ENCODE measurements at regions not wholly inside any gene's neighbourhood (a gene's known extent, or its start where the extent isn't known, plus 50 kb on each side); places are given as distances from the start of the nearest gene placed in this dataset.

DNA sequence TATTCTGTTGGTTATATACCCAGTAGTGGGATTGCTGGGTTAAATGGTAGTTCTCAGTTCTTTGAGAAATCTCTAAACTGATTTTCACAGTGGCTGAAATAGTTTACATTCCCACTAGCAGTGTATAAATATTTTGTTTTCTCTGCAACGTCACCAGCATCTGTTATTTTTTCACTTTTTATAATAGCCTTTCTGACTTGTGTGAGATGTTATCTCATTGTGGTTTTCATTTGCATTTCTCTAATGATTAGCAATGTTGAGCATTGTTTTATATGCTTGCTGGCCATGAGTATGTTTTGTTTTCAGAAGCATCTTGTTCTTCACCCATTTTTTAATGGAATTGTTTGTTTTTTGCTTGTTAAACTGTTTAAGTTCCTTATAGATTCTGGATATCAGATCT is 612.7 kb upstream of the SGO1 start:
- dilution Hi-C loops (cut with HindIII; ENCODE audit: low sequenced_read_pairs, unreplicated experiment) (no loop called here), intact Hi-C loops (cut with micrococcal nuclease) (loop anchor here (10.0 kb wide), 1 partner anchor 1324 kb away; no protein-coding TSS in a partner anchor), in situ Hi-C loops (cut with MboI; ENCODE audit: low sequenced_read_pairs) (no loop called here)
- H2BK5ac ChIP-seq (ENCODE audit: low read depth, low read length, poor library complexity, severe bottlenecking), result no peak overlapping the region
- H3K56ac ChIP-seq (ENCODE audit: extremely low read depth, insufficient read depth, low read length), result no peak overlapping the region
- H3K23ac ChIP-seq (ENCODE audit: low read depth, low read length), result no peak overlapping the region
- no peak overlapping the region for H4K91ac ChIP-seq (ENCODE audit: insufficient read depth, low read depth, low read length)
- no peak overlapping the region for H3K9ac ChIP-seq (ENCODE audit: low read depth, low read length)
- no peak overlapping the region for H2BK120ac ChIP-seq (ENCODE audit: low read depth, low read length)
- H2BK20ac ChIP-seq (ENCODE audit: low read depth, low read length), result no peak overlapping the region
- TF ChIP-seq, protein P1, sequence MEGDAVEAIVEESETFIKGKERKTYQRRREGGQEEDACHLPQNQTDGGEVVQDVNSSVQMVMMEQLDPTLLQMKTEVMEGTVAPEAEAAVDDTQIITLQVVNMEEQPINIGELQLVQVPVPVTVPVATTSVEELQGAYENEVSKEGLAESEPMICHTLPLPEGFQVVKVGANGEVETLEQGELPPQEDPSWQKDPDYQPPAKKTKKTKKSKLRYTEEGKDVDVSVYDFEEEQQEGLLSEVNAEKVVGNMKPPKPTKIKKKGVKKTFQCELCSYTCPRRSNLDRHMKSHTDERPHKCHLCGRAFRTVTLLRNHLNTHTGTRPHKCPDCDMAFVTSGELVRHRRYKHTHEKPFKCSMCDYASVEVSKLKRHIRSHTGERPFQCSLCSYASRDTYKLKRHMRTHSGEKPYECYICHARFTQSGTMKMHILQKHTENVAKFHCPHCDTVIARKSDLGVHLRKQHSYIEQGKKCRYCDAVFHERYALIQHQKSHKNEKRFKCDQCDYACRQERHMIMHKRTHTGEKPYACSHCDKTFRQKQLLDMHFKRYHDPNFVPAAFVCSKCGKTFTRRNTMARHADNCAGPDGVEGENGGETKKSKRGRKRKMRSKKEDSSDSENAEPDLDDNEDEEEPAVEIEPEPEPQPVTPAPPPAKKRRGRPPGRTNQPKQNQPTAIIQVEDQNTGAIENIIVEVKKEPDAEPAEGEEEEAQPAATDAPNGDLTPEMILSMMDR (conservative IDR thresholded peaks at IDR 0.05; ENCODE audit: low read depth, low read length), result no peak
- TF ChIP-seq, protein P2, sequence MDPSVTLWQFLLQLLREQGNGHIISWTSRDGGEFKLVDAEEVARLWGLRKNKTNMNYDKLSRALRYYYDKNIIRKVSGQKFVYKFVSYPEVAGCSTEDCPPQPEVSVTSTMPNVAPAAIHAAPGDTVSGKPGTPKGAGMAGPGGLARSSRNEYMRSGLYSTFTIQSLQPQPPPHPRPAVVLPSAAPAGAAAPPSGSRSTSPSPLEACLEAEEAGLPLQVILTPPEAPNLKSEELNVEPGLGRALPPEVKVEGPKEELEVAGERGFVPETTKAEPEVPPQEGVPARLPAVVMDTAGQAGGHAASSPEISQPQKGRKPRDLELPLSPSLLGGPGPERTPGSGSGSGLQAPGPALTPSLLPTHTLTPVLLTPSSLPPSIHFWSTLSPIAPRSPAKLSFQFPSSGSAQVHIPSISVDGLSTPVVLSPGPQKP (IDR thresholded peaks at IDR 0.05; ENCODE audit: borderline replicate concordance, low read depth, low read length), result no peak
- TF ChIP-seq POLR2A (IDR thresholded peaks at IDR 0.05; ENCODE audit: low read depth, low read length), result no peak
- no peak for TF ChIP-seq RCOR1 (IDR thresholded peaks at IDR 0.05; ENCODE audit: insufficient replicate concordance, low read length)
- TF ChIP-seq MAFK (IDR thresholded peaks at IDR 0.05; ENCODE audit: low read depth, low read length), result no peak
- TF ChIP-seq FOS (IDR thresholded peaks at IDR 0.05; ENCODE audit: low read depth, low read length), result no peak
- TF ChIP-seq SMC3 (IDR thresholded peaks at IDR 0.05; ENCODE audit: low read depth, low read length), result no peak
- no peak for TF ChIP-seq RAD21 (IDR thresholded peaks at IDR 0.05; ENCODE audit: low read length)
- no peak for TF ChIP-seq CHD1 (IDR thresholded peaks at IDR 0.05; ENCODE audit: low read depth, low read length)
- no peak overlapping the region for H3K27ac ChIP-seq (ENCODE audit: insufficient read depth, low read length)
- no peak overlapping the region for H3K4me2 ChIP-seq (ENCODE audit: low read depth, low read length)
- no peak overlapping the region for H2BK15ac ChIP-seq (ENCODE audit: low read depth, low read length)
- H3K27me3 ChIP-seq (ENCODE audit: control insufficient read depth, insufficient read depth, low read length), result no peaks in the 10 kb centered on the region
- H3K9me3 ChIP-seq (ENCODE audit: control insufficient read depth, insufficient read depth, low read length), result no peaks in the 10 kb centered on the region
- no peaks in the 10 kb centered on the region for H3K4me1 ChIP-seq (ENCODE audit: control insufficient read depth, insufficient read depth, low read length)
- DNase-seq (no peak), ATAC-seq (ENCODE audit: low read depth) (no peak)
- H3K18ac ChIP-seq (ENCODE audit: low read depth, low read length), result no peak overlapping the region
- H2AK9ac ChIP-seq (replicated peaks; ENCODE audit: low read depth, low read length, poor library complexity), result no peak overlapping the region
- H3K14ac ChIP-seq (replicated peaks; ENCODE audit: low read depth, low read length), result no peak overlapping the region
- no CpG with 5 or more reads among the region's 1 CpG for WGBS, 2 experiments (ENCODE audit: extremely low coverage in 2 of 2, insufficient read length in 1 of 2)
- no peaks in the 10 kb centered on the region for H3K9me1 ChIP-seq (ENCODE audit: insufficient read depth, low read length)
- H3K36me3 ChIP-seq (ENCODE audit: control insufficient read depth, insufficient read depth, low read length), result no peaks in the 10 kb centered on the region
- ChIA-PET POLR2A (ENCODE audit: unreplicated experiment) (no interaction called here), CTCF (no interaction called here)
- H4K8ac ChIP-seq (ENCODE audit: low read depth in 2 of 2, low read length in 2 of 2), result no peak overlapping the region
- no peaks in the 10 kb centered on the region for H4K20me1 ChIP-seq (ENCODE audit: insufficient read depth, low read length)
- H3K4me3 ChIP-seq (ENCODE audit: insufficient read depth, low read depth, low read length), result no peak overlapping the region
- no peaks in the 10 kb centered on the region for H3K79me1 ChIP-seq (ENCODE audit: low read depth in 1 of 2, low read length in 2 of 2)
- H4K5ac ChIP-seq (ENCODE audit: low read depth, low read length), result no peak overlapping the region
- no peak overlapping the region for H2AFZ ChIP-seq (replicated peaks; ENCODE audit: low read length, poor library complexity)
- H2AK5ac ChIP-seq (ENCODE audit: low read depth, low read length), result no peak overlapping the region
- no peak overlapping the region for H3K4ac ChIP-seq (ENCODE audit: low read depth, low read length)
- no TSS peak for BruUV-seq (replicated peaks)
